Fibroblast of lung (primary cell): ENCODE measurements at regions not wholly inside any gene's neighbourhood (a gene's known extent, or its start where the extent isn't known, plus 50 kb on each side); places are given as distances from the start of the nearest gene placed in this dataset.

ENCODE experiments used
- DNase-seq, 2 donors: peaks; one replicate each; pipeline versions ENCODE4 v3.0.0 to v3.0.0-alpha.2; 2010; ENCODE audit warnings: low read depth in 2 of 2
- H2AFZ ChIP-seq: 2 replicates; pipeline ENCODE4 v1.5.1; 2012; ENCODE audit warnings: low read length, control low read depth, inconsistent platforms
- H3K27ac ChIP-seq: 2 replicates; pipeline ENCODE4 v1.5.1; 2011; ENCODE audit warnings: low read length, control low read depth; ENCODE audit not compliant: insufficient read depth
- H3K27me3 ChIP-seq: 2 replicates; pipeline ENCODE4 v1.5.1; 2011; ENCODE audit warnings: mild to moderate bottlenecking, low read length; ENCODE audit not compliant: control insufficient read depth, insufficient read depth
- H3K36me3 ChIP-seq: 2 replicates; pipeline ENCODE4 v1.5.1; 2011; ENCODE audit warnings: low read length; ENCODE audit not compliant: control insufficient read depth, insufficient read depth
- H3K4me1 ChIP-seq: 2 replicates; pipeline ENCODE4 v1.5.1; 2011; ENCODE audit warnings: low read length; ENCODE audit not compliant: control insufficient read depth, insufficient read depth; ENCODE audit errors: extremely low read depth
- H3K4me2 ChIP-seq: 2 replicates; pipeline ENCODE4 v1.5.1; 2011; ENCODE audit warnings: low read length, control low read depth; ENCODE audit not compliant: insufficient read depth; ENCODE audit errors: extremely low read depth
- H3K4me3 ChIP-seq, 4 experiments: fragments of 200-600 bp in 1 of 4; sonication (generic) in 1 of 4; replicated peaks in 1 of 4; 2 replicates each; pipeline ENCODE4 v1.5.1; 2011 to 2016; ENCODE audit warnings: low read length in 4 of 4, low read depth in 3 of 4, mild to moderate bottlenecking in 3 of 4, control low read depth in 2 of 4, inconsistent platforms in 1 of 4, mixed read lengths in 1 of 4; ENCODE audit not compliant: insufficient read depth in 1 of 4; ENCODE audit errors: control extremely low read depth in 1 of 4
- H3K79me2 ChIP-seq: 2 replicates; pipeline ENCODE4 v1.5.1; 2012; ENCODE audit warnings: mild to moderate bottlenecking, low read length, inconsistent platforms; ENCODE audit not compliant: control insufficient read depth, insufficient read depth
- H3K9ac ChIP-seq: 2 replicates; pipeline ENCODE4 v1.5.1; 2011; ENCODE audit warnings: mild to moderate bottlenecking, low read length, control low read depth; ENCODE audit not compliant: insufficient read depth
- H3K9me3 ChIP-seq: 2 replicates; pipeline ENCODE4 v1.5.1; 2012; ENCODE audit warnings: low read depth, low read length; ENCODE audit not compliant: control insufficient read depth, insufficient read depth
- H4K20me1 ChIP-seq: 2 replicates; pipeline ENCODE4 v1.5.1; 2011; ENCODE audit warnings: low read length; ENCODE audit not compliant: control insufficient read depth, insufficient read depth; ENCODE audit errors: extremely low read depth
- CTCF ChIP-seq, 2 donors: IDR thresholded peaks in 1 of 2; conservative IDR thresholded peaks in 1 of 2; 1 replicate in 1 of 2; 2 replicates in 1 of 2; pipeline ENCODE4 v1.5.1; 2011 to 2012; ENCODE audit warnings: low read length in 2 of 2, control low read depth in 1 of 2, inconsistent platforms in 1 of 2, low read depth in 1 of 2, mild to moderate bottlenecking in 1 of 2
- EZH2 ChIP-seq: IDR thresholded peaks from 2 replicates; pipeline ENCODE4 v1.5.1; 2012; ENCODE audit warnings: low read length, control low read depth, mild to moderate bottlenecking; ENCODE audit errors: missing control alignments

- Histone ChIP-seq H3K36me3 (no peaks in the 10 kb centered on the region), H3K27ac (no peak overlapping the region), H3K9ac (no peak overlapping the region), H3K79me2 (no peaks in the 10 kb centered on the region), H3K9me3 (no peaks in the 10 kb centered on the region), H4K20me1 (no peaks in the 10 kb centered on the region), H3K4me1 (no peaks in the 10 kb centered on the region), H3K4me2 (no peak overlapping the region), H3K4me3 (no peak overlapping the region), H2AFZ (no peak overlapping the region), H3K27me3 (no peaks in the 10 kb centered on the region)
- TF ChIP-seq EZH2 (no peak), CTCF (conservative IDR thresholded peaks at IDR 0.05 in 1 of 2, IDR thresholded peaks at IDR 0.05 in 1 of 2; ENCODE audit: low read depth in 1 of 2, low read length in 2 of 2) (no peak)
- no peak for DNase-seq
Observed at GRCh38 chr7:84705706-84706105, 481.1 kb downstream of the SEMA3D start.

GRCh38 chr7:84705079-84705478, 481.8 kb downstream of the SEMA3D start:
- Histone ChIP-seq H3K27ac (no peak overlapping the region), H4K20me1 (no peaks in the 10 kb centered on the region), H3K79me2 (no peaks in the 10 kb centered on the region), H3K9ac (no peak overlapping the region), H3K9me3 (no peaks in the 10 kb centered on the region), H3K4me3 (no peak overlapping the region), H3K36me3 (no peaks in the 10 kb centered on the region), H3K27me3 (no peaks in the 10 kb centered on the region), H3K4me2 (no peak overlapping the region), H2AFZ (no peak overlapping the region), H3K4me1 (no peaks in the 10 kb centered on the region)
- DNase-seq = no peak
- TF ChIP-seq EZH2 (no peak), CTCF (conservative IDR thresholded peaks at IDR 0.05 in 1 of 2, IDR thresholded peaks at IDR 0.05 in 1 of 2; ENCODE audit: low read depth in 1 of 2, low read length in 2 of 2) (no peak)

- Histone ChIP-seq H3K79me2 (no peaks in the 10 kb centered on the region), H3K4me1 (no peaks in the 10 kb centered on the region), H4K20me1 (no peaks in the 10 kb centered on the region), H3K4me2 (no peak overlapping the region), H3K9me3 (no peaks in the 10 kb centered on the region), H3K27ac (no peak overlapping the region), H3K36me3 (no peaks in the 10 kb centered on the region), H3K4me3 (no peak overlapping the region), H3K9ac (no peak overlapping the region), H2AFZ (no peak overlapping the region), H3K27me3 (no peaks in the 10 kb centered on the region)
- TF ChIP-seq EZH2 = no peak
- no peak for TF ChIP-seq CTCF (conservative IDR thresholded peaks at IDR 0.05 in 1 of 2, IDR thresholded peaks at IDR 0.05 in 1 of 2; ENCODE audit: low read depth in 1 of 2, low read length in 2 of 2)
- DNase-seq = no peak
Observed at GRCh38 chr7:84704380-84704779, 482.5 kb downstream of the SEMA3D start.
